ENCODE measurements at regions not wholly inside any gene's neighbourhood (a gene's known extent, or its start where the extent isn't known, plus 50 kb on each side); places are given as distances from the start of the nearest gene placed in this dataset.

DNA sequence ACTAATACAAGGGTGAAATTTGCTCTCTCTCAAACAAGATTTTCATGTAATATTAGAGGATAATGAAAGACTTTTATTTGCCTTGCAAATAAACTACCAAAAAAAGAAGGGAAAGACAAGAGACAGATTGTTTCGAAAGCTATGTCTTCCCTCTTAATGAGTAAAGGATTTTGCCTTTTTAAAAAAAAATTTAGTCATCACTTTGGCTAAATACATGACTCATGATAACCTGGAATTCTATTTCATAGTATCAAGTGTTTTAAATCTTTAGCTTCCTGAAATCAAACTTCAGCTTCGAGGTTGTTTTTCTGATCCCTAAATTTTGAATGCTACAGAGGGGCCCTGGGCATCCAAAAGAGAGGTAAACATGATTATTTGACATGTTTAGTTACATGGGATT lies 144.4 kb downstream of the CCDC59 start:
- WGBS, 4 donors = 41 to 71% (median 56%) methylated on average over 2 of the region's 2 CpGs
- intact Hi-C loops (cut with DNase I) = no loop called here
- Histone ChIP-seq H3K9me3 (replicated peaks in 1 of 3) (no peaks in the 10 kb centered on the region), H3K36me3 (replicated peaks in 1 of 2) (no peaks in the 10 kb centered on the region), H3K27me3 (no peaks in the 10 kb centered on the region), H3K4me3 (no peak overlapping the region), H3K4me1 (replicated peaks in 1 of 2) (no peaks in the 10 kb centered on the region), H3K27ac (no peak overlapping the region)
- TF ChIP-seq POLR2A (IDR thresholded peaks at IDR 0.05) = no peak
- TF ChIP-seq, protein P1, sequence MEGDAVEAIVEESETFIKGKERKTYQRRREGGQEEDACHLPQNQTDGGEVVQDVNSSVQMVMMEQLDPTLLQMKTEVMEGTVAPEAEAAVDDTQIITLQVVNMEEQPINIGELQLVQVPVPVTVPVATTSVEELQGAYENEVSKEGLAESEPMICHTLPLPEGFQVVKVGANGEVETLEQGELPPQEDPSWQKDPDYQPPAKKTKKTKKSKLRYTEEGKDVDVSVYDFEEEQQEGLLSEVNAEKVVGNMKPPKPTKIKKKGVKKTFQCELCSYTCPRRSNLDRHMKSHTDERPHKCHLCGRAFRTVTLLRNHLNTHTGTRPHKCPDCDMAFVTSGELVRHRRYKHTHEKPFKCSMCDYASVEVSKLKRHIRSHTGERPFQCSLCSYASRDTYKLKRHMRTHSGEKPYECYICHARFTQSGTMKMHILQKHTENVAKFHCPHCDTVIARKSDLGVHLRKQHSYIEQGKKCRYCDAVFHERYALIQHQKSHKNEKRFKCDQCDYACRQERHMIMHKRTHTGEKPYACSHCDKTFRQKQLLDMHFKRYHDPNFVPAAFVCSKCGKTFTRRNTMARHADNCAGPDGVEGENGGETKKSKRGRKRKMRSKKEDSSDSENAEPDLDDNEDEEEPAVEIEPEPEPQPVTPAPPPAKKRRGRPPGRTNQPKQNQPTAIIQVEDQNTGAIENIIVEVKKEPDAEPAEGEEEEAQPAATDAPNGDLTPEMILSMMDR (IDR thresholded peaks at IDR 0.05) = no peak
- no peak for DNase-seq

GRCh38 chr12:82210882-82211281 lies 147.3 kb downstream of the CCDC59 start:
- Histone ChIP-seq H3K4me3 (no peak overlapping the region), H3K36me3 (replicated peaks in 1 of 2) (no peaks in the 10 kb centered on the region), H3K9me3 (replicated peaks in 1 of 3) (no peaks in the 10 kb centered on the region), H3K27me3 (no peaks in the 10 kb centered on the region), H3K27ac (no peak overlapping the region), H3K4me1 (replicated peaks in 1 of 2) (no peaks in the 10 kb centered on the region)
- no peak for DNase-seq
- intact Hi-C loops (cut with DNase I) = no loop called here
- 80 to 92% (median 84%) methylated on average over 1 of the region's 1 CpG for WGBS, 4 donors
- TF ChIP-seq, protein P1 (IDR thresholded peaks at IDR 0.05) = no peak
- no peak for TF ChIP-seq POLR2A (IDR thresholded peaks at IDR 0.05)

GRCh38 chr12:82209533-82209932 lies 148.7 kb downstream of the CCDC59 start:
- Histone ChIP-seq H3K4me3 (no peak overlapping the region), H3K4me1 (replicated peaks in 1 of 2) (no peaks in the 10 kb centered on the region), H3K27me3 (no peaks in the 10 kb centered on the region), H3K36me3 (replicated peaks in 1 of 2) (no peaks in the 10 kb centered on the region), H3K27ac (no peak overlapping the region), H3K9me3 (replicated peaks in 1 of 3) (no peaks in the 10 kb centered on the region)
- DNase-seq = no peak
- 72 to 89% (median 88%) methylated on average over 4 to 9 of the region's 9 CpGs for WGBS, 4 donors
- intact Hi-C loops (cut with DNase I) = no loop called here
- TF ChIP-seq, protein P1 (IDR thresholded peaks at IDR 0.05) = no peak
- TF ChIP-seq POLR2A (IDR thresholded peaks at IDR 0.05) = no peak

GRCh38 chr12:82207556-82207955 lies 150.6 kb downstream of the CCDC59 start:
- Histone ChIP-seq H3K27ac (no peak overlapping the region), H3K36me3 (replicated peaks in 1 of 2) (no peaks in the 10 kb centered on the region), H3K4me1 (replicated peaks in 1 of 2) (no peaks in the 10 kb centered on the region), H3K9me3 (replicated peaks in 1 of 3) (no peaks in the 10 kb centered on the region), H3K4me3 (no peak overlapping the region), H3K27me3 (no peaks in the 10 kb centered on the region)
- TF ChIP-seq, protein P1 (IDR thresholded peaks at IDR 0.05) = no peak
- TF ChIP-seq POLR2A (IDR thresholded peaks at IDR 0.05) = no peak
- no peak for DNase-seq
- intact Hi-C loops (cut with DNase I) = no loop called here

All from adrenal gland (tissue), 9 donors.